Caco-2 (cell line): ENCODE measurements at regions not wholly inside any gene's neighbourhood (a gene's known extent, or its start where the extent isn't known, plus 50 kb on each side); places are given as distances from the start of the nearest gene placed in this dataset.
"Not testable (repeated sequence)": the region's sequence is repeated elsewhere in the genome, so short reads cannot be mapped to it uniquely, and the experiment has no call there.

Experiments
- BruUV-seq: library from RNA; stranded (reverse); fragments of 400-500 nt; replicated peaks from 2 replicates; lab custom pipeline; 2021; lab: Mats Ljungman, UMichigan
- CTCF ChIA-PET: fragments of 300-600 bp; sonication (Branson Sonifier 250); formaldehyde crosslinking; loops from one replicate; lab custom pipeline; 2022; ENCODE audit warnings: antibody characterized with exemption; lab: Charles Lee
- POLR2A ChIA-PET: fragments of 300-600 bp; sonication (Branson Sonifier 250); formaldehyde crosslinking; loops from one replicate; lab custom pipeline; 2022; ENCODE audit warnings: antibody characterized with exemption; lab: Charles Lee
- DNase-seq, 2 experiments: peaks; one replicate each; pipeline versions ENCODE4 v3.0.0 to v3.0.0-alpha.2; 2020 to 2022
- H3K27me3 ChIP-seq: replicated peaks from 2 replicates; pipeline ENCODE4 v1.6.0; 2011; ENCODE audit warnings: low read length; ENCODE audit not compliant: control insufficient read depth, insufficient read depth
- H3K36me3 ChIP-seq: 2 replicates; pipeline ENCODE4 v1.5.1; 2011; ENCODE audit warnings: low read length; ENCODE audit not compliant: control insufficient read depth, insufficient read depth
- H3K4me1 ChIP-seq: fragments of 250-450 bp; sonication (Bioruptor Pico); 2 replicates; pipeline ENCODE4 v1.5.1; 2020; ENCODE audit warnings: mild to moderate bottlenecking
- H3K4me3 ChIP-seq: 2 replicates; pipeline ENCODE4 v1.5.1; 2011; ENCODE audit warnings: low read depth, mild to moderate bottlenecking, control low read depth, low read length
- H3K9me3 ChIP-seq: fragments of 250-450 bp; sonication (Bioruptor Pico); 2 replicates; pipeline ENCODE4 v1.5.1; 2020; ENCODE audit warnings: mild to moderate bottlenecking, moderate library complexity
- H3K27ac Mint-ChIP-seq: one replicate; pipeline ENCODE4 v1.8.0; 2022; ENCODE audit warnings: mixed read lengths; ENCODE audit not compliant: unreplicated experiment
- H3K27me3 Mint-ChIP-seq: one replicate; pipeline ENCODE4 v1.8.0; 2022; ENCODE audit warnings: mixed read lengths; ENCODE audit not compliant: insufficient read depth, unreplicated experiment
- H3K36me3 Mint-ChIP-seq: one replicate; pipeline ENCODE4 v1.8.0; 2022; ENCODE audit warnings: mild to moderate bottlenecking, mixed read lengths; ENCODE audit not compliant: insufficient read depth, unreplicated experiment
- H3K4me1 Mint-ChIP-seq: one replicate; pipeline ENCODE4 v1.8.0; 2022; ENCODE audit warnings: low read depth, mixed read lengths; ENCODE audit not compliant: unreplicated experiment
- H3K4me3 Mint-ChIP-seq: one replicate; pipeline ENCODE4 v1.8.0; 2022; ENCODE audit warnings: mild to moderate bottlenecking, moderate library complexity, mixed read lengths; ENCODE audit not compliant: unreplicated experiment
- H3K9me3 Mint-ChIP-seq: one replicate; pipeline ENCODE4 v1.8.0; 2022; ENCODE audit warnings: mixed read lengths; ENCODE audit not compliant: unreplicated experiment
- CTCF ChIP-seq, 2 experiments: fragments of 200-600 bp in 1 of 2; IDR thresholded peaks; 1 replicate in 1 of 2; 2 replicates in 1 of 2; pipeline versions ENCODE4 v1.5.1 to v1.8.0; 2011 to 2022; ENCODE audit warnings: antibody characterized with exemption in 1 of 2, control low read depth in 1 of 2, inconsistent platforms in 1 of 2, low read depth in 1 of 2, low read length in 1 of 2, mild to moderate bottlenecking in 1 of 2, moderate library complexity in 1 of 2; ENCODE audit not compliant: insufficient read depth in 1 of 2, severe bottlenecking in 1 of 2, unreplicated experiment in 1 of 2
- intact Hi-C: fragments of 100-400 bp; cut with micrococcal nuclease; formaldehyde crosslinking; loops from one replicate; pipeline ENCODE4 v1.10.0; 2022; ENCODE audit not compliant: unreplicated experiment

- no peaks in the 10 kb centered on the region for H3K9me3 Mint-ChIP-seq
- H3K4me1 ChIP-seq, result peaks cover 6% of the 10 kb centered on the region
- POLR2A ChIA-PET, result no interaction called here
- no peaks in the 10 kb centered on the region for H3K9me3 ChIP-seq
- TF ChIP-seq CTCF (IDR thresholded peaks at IDR 0.05; ENCODE audit: insufficient read depth in 1 of 2, low read depth in 1 of 2, low read length in 1 of 2, severe bottlenecking in 1 of 2, unreplicated experiment in 1 of 2), result no peak
- no peaks in the 10 kb centered on the region for H3K36me3 ChIP-seq
- H3K27me3 ChIP-seq, result no peaks in the 10 kb centered on the region
- H3K4me3 Mint-ChIP-seq, result no peak overlapping the region
- H3K27ac Mint-ChIP-seq, result no peak overlapping the region
- no peak for DNase-seq
- BruUV-seq, result no TSS peak
- H3K36me3 Mint-ChIP-seq, result no peaks in the 10 kb centered on the region
- CTCF ChIA-PET, result no interaction called here
- no peak overlapping the region for H3K4me3 ChIP-seq
- no peaks in the 10 kb centered on the region for H3K4me1 Mint-ChIP-seq
- no peaks in the 10 kb centered on the region for H3K27me3 Mint-ChIP-seq
- intact Hi-C loops, result no loop called here
Observed at GRCh38 chr6:102812242-102812641, 1418.7 kb downstream of the GRIK2 start.

- CTCF ChIA-PET, H3K27me3 ChIP-seq, H3K27ac Mint-ChIP-seq, H3K36me3 Mint-ChIP-seq, DNase-seq, H3K27me3 Mint-ChIP-seq, intact Hi-C loops, BruUV-seq, H3K4me3 Mint-ChIP-seq, H3K36me3 ChIP-seq, H3K9me3 Mint-ChIP-seq, H3K9me3 ChIP-seq, H3K4me1 Mint-ChIP-seq, POLR2A ChIA-PET, H3K4me3 ChIP-seq, H3K4me1 ChIP-seq: not testable (repeated sequence)
Observed at GRCh38 chr6:102808944-102809505, 1415.5 kb downstream of the GRIK2 start.

GRCh38 chr6:102799051-102799450 is 1405.5 kb downstream of the GRIK2 start:
- ChIA-PET POLR2A (no interaction called here), CTCF (no interaction called here)
- Mint-ChIP-seq H3K9me3 (peaks cover 9% of the 10 kb centered on the region), H3K36me3 (no peaks in the 10 kb centered on the region), H3K27me3 (no peaks in the 10 kb centered on the region), H3K4me1 (peaks cover 4% of the 10 kb centered on the region), H3K4me3 (no peak overlapping the region), H3K27ac (no peak overlapping the region)
- Histone ChIP-seq H3K27me3 (no peaks in the 10 kb centered on the region), H3K4me3 (no peak overlapping the region), H3K9me3 (no peaks in the 10 kb centered on the region), H3K36me3 (no peaks in the 10 kb centered on the region), H3K4me1 (peaks cover 9% of the 10 kb centered on the region)
- no peak for DNase-seq
- no peak for TF ChIP-seq CTCF (IDR thresholded peaks at IDR 0.05; ENCODE audit: insufficient read depth in 1 of 2, low read depth in 1 of 2, low read length in 1 of 2, severe bottlenecking in 1 of 2, unreplicated experiment in 1 of 2)
- no TSS peak for BruUV-seq
- intact Hi-C loops, result no loop called here

DNA sequence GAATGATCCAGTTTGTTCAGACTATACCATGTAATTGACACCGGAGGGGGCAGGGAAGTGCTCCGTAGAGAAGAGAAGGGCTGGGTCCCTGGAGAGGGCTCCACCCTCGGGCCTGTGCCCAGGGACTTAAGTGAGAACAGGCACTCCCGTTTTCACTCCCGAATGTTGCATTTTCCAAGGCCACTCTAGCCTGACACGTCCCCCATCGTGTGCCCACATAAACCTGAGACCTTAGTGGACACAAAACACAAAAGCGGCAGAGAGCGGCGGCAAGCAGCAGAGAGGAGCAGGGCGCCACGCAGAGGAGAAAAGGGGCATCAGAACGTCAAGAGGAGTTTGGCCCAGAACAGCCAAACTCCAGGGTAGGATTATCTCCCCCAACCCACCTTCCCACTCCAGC is 1405.1 kb downstream of the GRIK2 start:
- no peak for TF ChIP-seq CTCF (IDR thresholded peaks at IDR 0.05; ENCODE audit: insufficient read depth in 1 of 2, low read depth in 1 of 2, low read length in 1 of 2, severe bottlenecking in 1 of 2, unreplicated experiment in 1 of 2)
- no TSS peak for BruUV-seq
- Mint-ChIP-seq H3K36me3 (no peaks in the 10 kb centered on the region), H3K27me3 (no peaks in the 10 kb centered on the region), H3K9me3 (peaks cover 9% of the 10 kb centered on the region), H3K4me3 (no peak overlapping the region), H3K27ac (no peak overlapping the region), H3K4me1 (peaks cover 7% of the 10 kb centered on the region)
- no peaks in the 10 kb centered on the region for H3K36me3 ChIP-seq
- no peak for DNase-seq
- H3K9me3 ChIP-seq, result no peaks in the 10 kb centered on the region
- H3K4me3 ChIP-seq, result no peak overlapping the region
- H3K4me1 ChIP-seq, result peaks cover 9% of the 10 kb centered on the region
- ChIA-PET CTCF (no interaction called here), POLR2A (no interaction called here)
- H3K27me3 ChIP-seq, result no peaks in the 10 kb centered on the region
- intact Hi-C loops, result no loop called here
